ENCODE measurements at regions not wholly inside any gene's neighbourhood (a gene's known extent, or its start where the extent isn't known, plus 50 kb on each side); places are given as distances from the start of the nearest gene placed in this dataset.

DNA sequence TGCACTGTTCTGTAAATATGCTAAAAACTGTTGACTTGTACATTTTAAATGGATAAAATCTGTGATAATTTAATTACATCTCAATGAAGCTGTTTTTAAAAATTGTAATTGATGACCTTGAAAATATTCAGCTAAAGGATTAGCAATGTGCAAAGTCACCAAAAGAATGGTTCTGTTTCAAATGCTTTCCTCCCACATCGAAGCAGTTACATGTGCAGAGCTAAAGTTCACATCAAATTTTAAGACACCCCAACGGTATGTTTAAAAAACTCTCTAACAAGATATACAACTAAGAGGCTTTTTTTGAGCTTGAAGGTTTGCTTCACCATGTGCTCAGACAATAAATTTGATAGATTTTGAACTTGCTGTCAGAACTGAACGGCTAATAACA lies 114.6 kb upstream of the KRAS start:
- TF ChIP-seq, protein P1, sequence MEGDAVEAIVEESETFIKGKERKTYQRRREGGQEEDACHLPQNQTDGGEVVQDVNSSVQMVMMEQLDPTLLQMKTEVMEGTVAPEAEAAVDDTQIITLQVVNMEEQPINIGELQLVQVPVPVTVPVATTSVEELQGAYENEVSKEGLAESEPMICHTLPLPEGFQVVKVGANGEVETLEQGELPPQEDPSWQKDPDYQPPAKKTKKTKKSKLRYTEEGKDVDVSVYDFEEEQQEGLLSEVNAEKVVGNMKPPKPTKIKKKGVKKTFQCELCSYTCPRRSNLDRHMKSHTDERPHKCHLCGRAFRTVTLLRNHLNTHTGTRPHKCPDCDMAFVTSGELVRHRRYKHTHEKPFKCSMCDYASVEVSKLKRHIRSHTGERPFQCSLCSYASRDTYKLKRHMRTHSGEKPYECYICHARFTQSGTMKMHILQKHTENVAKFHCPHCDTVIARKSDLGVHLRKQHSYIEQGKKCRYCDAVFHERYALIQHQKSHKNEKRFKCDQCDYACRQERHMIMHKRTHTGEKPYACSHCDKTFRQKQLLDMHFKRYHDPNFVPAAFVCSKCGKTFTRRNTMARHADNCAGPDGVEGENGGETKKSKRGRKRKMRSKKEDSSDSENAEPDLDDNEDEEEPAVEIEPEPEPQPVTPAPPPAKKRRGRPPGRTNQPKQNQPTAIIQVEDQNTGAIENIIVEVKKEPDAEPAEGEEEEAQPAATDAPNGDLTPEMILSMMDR (IDR thresholded peaks at IDR 0.05) = no peak
- no peak for TF ChIP-seq POLR2A (IDR thresholded peaks at IDR 0.05)
